A549 (cell line): ENCODE measurements at regions not wholly inside any gene's neighbourhood (a gene's known extent, or its start where the extent isn't known, plus 50 kb on each side); places are given as distances from the start of the nearest gene placed in this dataset.

Experiments used
- CBX2 ChIP-seq: fragments of 200-600 bp; sonication (generic); IDR thresholded peaks from 2 replicates; pipeline ENCODE4 v1.6.1; 2016; ENCODE audit warnings: low read depth, mild to moderate bottlenecking, borderline replicate concordance
- NR3C1 ChIP-seq: fragments of >200 bp; sonication (Bioruptor Twin); formaldehyde crosslinking; IDR thresholded peaks from 3 replicates; pipeline ENCODE4 v1.6.1; 2017
- TF ChIP-seq, protein P1 (sequence below): fragments of >200 bp; sonication (Bioruptor Twin); formaldehyde crosslinking; IDR thresholded peaks from 3 replicates; pipeline ENCODE4 v1.5.1; 2016

DNA sequence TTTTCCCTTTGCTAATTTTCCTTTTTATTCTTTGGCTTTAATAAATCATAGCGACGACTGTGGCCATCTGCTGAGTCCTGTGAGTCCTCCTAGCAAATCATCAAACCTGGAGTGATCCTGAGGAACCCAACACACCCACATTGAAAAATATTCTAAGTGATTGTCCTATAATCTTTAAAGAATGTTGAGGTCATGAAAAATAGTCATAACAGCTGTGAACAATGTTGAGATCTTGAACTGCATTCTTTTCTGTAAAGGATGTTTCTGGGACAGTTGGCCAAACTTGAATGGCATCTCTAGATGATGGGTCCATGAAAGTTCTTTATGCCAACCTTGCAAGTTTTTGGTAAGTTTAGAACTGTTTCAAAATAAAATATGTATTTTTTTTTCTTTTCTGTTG is 53.2 kb upstream of the ADAM23 start:
- TF ChIP-seq, protein P1, sequence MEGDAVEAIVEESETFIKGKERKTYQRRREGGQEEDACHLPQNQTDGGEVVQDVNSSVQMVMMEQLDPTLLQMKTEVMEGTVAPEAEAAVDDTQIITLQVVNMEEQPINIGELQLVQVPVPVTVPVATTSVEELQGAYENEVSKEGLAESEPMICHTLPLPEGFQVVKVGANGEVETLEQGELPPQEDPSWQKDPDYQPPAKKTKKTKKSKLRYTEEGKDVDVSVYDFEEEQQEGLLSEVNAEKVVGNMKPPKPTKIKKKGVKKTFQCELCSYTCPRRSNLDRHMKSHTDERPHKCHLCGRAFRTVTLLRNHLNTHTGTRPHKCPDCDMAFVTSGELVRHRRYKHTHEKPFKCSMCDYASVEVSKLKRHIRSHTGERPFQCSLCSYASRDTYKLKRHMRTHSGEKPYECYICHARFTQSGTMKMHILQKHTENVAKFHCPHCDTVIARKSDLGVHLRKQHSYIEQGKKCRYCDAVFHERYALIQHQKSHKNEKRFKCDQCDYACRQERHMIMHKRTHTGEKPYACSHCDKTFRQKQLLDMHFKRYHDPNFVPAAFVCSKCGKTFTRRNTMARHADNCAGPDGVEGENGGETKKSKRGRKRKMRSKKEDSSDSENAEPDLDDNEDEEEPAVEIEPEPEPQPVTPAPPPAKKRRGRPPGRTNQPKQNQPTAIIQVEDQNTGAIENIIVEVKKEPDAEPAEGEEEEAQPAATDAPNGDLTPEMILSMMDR: no peak
- no peak for TF ChIP-seq CBX2
- TF ChIP-seq NR3C1: no peak
